ENCODE measurements at regions not wholly inside any gene's neighbourhood (a gene's known extent, or its start where the extent isn't known, plus 50 kb on each side); places are given as distances from the start of the nearest gene placed in this dataset.

- DNase-seq (ENCODE audit: low spot score in 2 of 2): no peak
- 78% methylated on average over 3 of the region's 3 CpGs for WGBS
- Histone ChIP-seq H3K27me3 (no peaks in the 10 kb centered on the region), H3K27ac (no peak overlapping the region), H3K9me3 (peaks cover 6% of the 10 kb centered on the region), H3K36me3 (no peaks in the 10 kb centered on the region), H3K4me3 (no peak overlapping the region), H3K4me1 (no peaks in the 10 kb centered on the region)
- TF ChIP-seq EP300 (IDR thresholded peaks at IDR 0.05): no peak
Measured at GRCh38 chr5:162512935-162513565, 445.5 kb downstream of the GABRG2 start.

DNA sequence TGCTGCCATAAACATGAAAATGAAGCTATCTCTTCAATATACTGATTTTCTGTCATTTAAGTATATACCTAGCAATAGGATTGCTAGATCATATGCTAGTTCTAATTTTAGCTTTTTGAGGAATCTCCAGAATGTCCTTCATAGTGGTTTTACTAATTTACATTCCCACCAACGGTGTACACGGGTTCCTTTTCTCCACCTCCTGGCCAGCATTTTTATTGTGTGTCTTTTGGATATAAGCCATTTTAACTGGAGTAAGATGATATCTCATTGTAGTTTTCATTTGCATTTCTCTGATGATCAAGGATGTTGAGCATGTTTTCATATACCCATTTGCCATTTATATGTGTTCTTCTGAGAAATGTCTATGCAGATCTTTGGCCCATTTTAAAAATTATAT is 446.5 kb downstream of the GABRG2 start:
- H3K4me3 ChIP-seq: no peak overlapping the region
- no peaks in the 10 kb centered on the region for H3K4me1 ChIP-seq
- DNase-seq (ENCODE audit: low spot score in 2 of 2): no peak
- H3K27ac ChIP-seq: no peak overlapping the region
- WGBS: 77% methylated on average over 2 of the region's 2 CpGs
- peaks cover 6% of the 10 kb centered on the region for H3K9me3 ChIP-seq
- TF ChIP-seq POLR2AphosphoS5 (IDR thresholded peaks at IDR 0.05) (no peak), CTCF (IDR thresholded peaks at IDR 0.05) (no peak), EP300 (IDR thresholded peaks at IDR 0.05) (no peak), POLR2A (IDR thresholded peaks at IDR 0.05) (no peak)
- no peaks in the 10 kb centered on the region for H3K36me3 ChIP-seq
- no peaks in the 10 kb centered on the region for H3K27me3 ChIP-seq

DNA sequence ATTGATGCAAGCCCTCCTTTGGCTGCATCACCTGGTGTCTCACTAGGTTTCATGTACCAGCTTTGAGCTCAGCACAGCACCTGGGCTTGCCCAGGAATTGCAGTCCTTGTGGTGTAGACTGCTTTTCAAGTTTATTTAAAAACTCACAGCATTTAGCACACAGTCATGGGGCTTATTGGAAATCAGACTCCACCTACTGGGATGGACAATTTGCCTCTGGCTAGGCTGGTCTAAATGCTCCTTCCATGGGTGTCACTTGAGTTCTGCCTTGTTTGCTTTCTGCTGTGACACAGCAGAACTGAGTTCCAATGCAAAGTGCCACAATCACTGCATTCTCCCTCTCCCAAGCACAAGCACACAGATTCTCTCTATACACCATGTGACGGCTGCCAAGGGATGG is 453.3 kb downstream of the GABRG2 start:
- 86% methylated on average over 1 of the region's 1 CpG for WGBS
- Histone ChIP-seq H3K27me3 (no peaks in the 10 kb centered on the region), H3K27ac (no peak overlapping the region), H3K4me3 (no peak overlapping the region), H3K9me3 (peaks cover 5% of the 10 kb centered on the region), H3K36me3 (no peaks in the 10 kb centered on the region), H3K4me1 (no peaks in the 10 kb centered on the region)
- TF ChIP-seq POLR2AphosphoS5 (IDR thresholded peaks at IDR 0.05): no peak
- TF ChIP-seq EP300 (IDR thresholded peaks at IDR 0.05): no peak
- TF ChIP-seq CTCF (IDR thresholded peaks at IDR 0.05): no peak
- TF ChIP-seq POLR2A (IDR thresholded peaks at IDR 0.05): no peak
- DNase-seq (ENCODE audit: low spot score in 2 of 2): no peak

DNA sequence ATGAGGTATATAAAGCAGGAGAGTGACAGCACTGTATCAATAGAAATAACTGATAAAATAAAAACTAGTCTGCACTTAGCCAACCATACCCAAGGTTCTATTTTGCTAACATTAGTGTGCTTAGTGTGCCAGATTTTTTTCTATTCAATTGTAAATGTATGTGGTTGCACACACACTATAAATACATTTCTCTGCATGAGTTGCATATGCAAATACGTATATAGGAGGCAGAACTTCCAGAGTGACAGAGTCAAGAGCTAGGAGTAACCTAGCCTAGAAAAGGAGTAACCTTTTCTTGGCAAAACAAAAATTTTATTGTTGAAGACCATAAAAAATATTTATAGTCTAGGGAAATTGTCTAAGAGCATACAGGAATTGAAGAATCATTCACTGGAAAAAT is 461.6 kb downstream of the GABRG2 start:
- no peak overlapping the region for H3K4me3 ChIP-seq
- H3K4me1 ChIP-seq: no peaks in the 10 kb centered on the region
- no peaks in the 10 kb centered on the region for H3K9me3 ChIP-seq
- no peaks in the 10 kb centered on the region for H3K27me3 ChIP-seq
- TF ChIP-seq POLR2A (IDR thresholded peaks at IDR 0.05) (no peak), EP300 (IDR thresholded peaks at IDR 0.05) (no peak), CTCF (IDR thresholded peaks at IDR 0.05) (no peak), POLR2AphosphoS5 (IDR thresholded peaks at IDR 0.05) (no peak)
- WGBS: 53% methylated on average over 1 of the region's 1 CpG
- no peak for DNase-seq (ENCODE audit: low spot score in 2 of 2)
- H3K36me3 ChIP-seq: no peaks in the 10 kb centered on the region
- H3K27ac ChIP-seq: no peak overlapping the region

DNA sequence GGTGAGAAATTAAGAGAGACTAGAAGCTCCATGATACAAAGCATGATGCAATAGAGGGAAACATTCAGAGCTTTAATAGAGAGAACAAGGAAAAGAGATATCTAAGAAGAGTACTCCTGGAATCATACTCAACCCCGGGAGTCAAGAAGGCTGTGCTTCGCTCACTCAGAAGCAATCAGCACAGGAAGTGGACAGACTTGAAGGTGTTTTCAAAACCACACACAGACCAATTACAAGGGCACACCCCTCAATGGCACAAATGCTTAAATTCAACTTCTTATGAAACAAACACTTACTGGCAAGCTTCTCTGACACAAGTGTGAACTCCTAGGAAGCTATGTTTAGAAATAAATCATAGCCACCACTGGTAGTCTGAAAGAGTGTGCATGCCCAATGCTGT is 462.3 kb downstream of the GABRG2 start:
- Histone ChIP-seq H3K4me3 (no peak overlapping the region), H3K27me3 (no peaks in the 10 kb centered on the region), H3K27ac (no peak overlapping the region), H3K4me1 (no peaks in the 10 kb centered on the region), H3K36me3 (no peaks in the 10 kb centered on the region), H3K9me3 (no peaks in the 10 kb centered on the region)
- no peak for DNase-seq (ENCODE audit: low spot score in 2 of 2)
- WGBS: 86% methylated on average over 2 of the region's 2 CpGs
- TF ChIP-seq CTCF (IDR thresholded peaks at IDR 0.05): no peak
- TF ChIP-seq POLR2AphosphoS5 (IDR thresholded peaks at IDR 0.05): no peak
- TF ChIP-seq POLR2A (IDR thresholded peaks at IDR 0.05): no peak
- TF ChIP-seq EP300 (IDR thresholded peaks at IDR 0.05): no peak

- TF ChIP-seq CTCF (IDR thresholded peaks at IDR 0.05) (no peak), POLR2AphosphoS5 (IDR thresholded peaks at IDR 0.05) (no peak), EP300 (IDR thresholded peaks at IDR 0.05) (no peak), POLR2A (IDR thresholded peaks at IDR 0.05) (no peak)
- H3K27me3 ChIP-seq: no peaks in the 10 kb centered on the region
- DNase-seq (ENCODE audit: low spot score in 2 of 2): no peak
- no peak overlapping the region for H3K4me3 ChIP-seq
- no peak overlapping the region for H3K27ac ChIP-seq
- WGBS: 64% methylated on average over 2 of the region's 2 CpGs
- H3K36me3 ChIP-seq: no peaks in the 10 kb centered on the region
- no peaks in the 10 kb centered on the region for H3K4me1 ChIP-seq
- H3K9me3 ChIP-seq: peaks cover 1% of the 10 kb centered on the region
Measured at GRCh38 chr5:162543437-162543836, 475.9 kb downstream of the GABRG2 start.
